Pancreas (tissue), 10 donors: ENCODE measurements at regions not wholly inside any gene's neighbourhood (a gene's known extent, or its start where the extent isn't known, plus 50 kb on each side); places are given as distances from the start of the nearest gene placed in this dataset.
A peak's percentile ranks its signal among the peaks of the same experiment; 100 is the strongest.
"Not testable (repeated sequence)": the region's sequence is repeated elsewhere in the genome, so short reads cannot be mapped to it uniquely, and the experiment has no call there.

Experiments
- ATAC-seq, 4 donors: fragments of 200-7000 bp; cut with Tn5 transposase; one replicate each; pipeline versions ENCODE4 v1.8.0 to v1.9.1; 2020; ENCODE audit warnings: mild to moderate bottlenecking in 4 of 4, moderate library complexity in 4 of 4
- DNase-seq, 6 donors: peaks; one replicate each; pipeline ENCODE4 v3.0.0-alpha.2; 2020
- FAIRE-seq: peaks from 2 replicates; lab custom pipeline; 2012; peaks lifted over from hg19 to GRCh38; lab: Jason Lieb, UNC
- H3K27ac ChIP-seq, 4 donors: fragments of 200-600 bp; sonication (generic); 1 replicate in 3 of 4; 2 replicates in 1 of 4; pipeline versions ENCODE4 v1.5.0 to v1.8.0; 2020
- H3K27me3 ChIP-seq, 4 donors: fragments of 200-600 bp; one replicate each; pipeline ENCODE4 v1.8.0; 2021
- H3K36me3 ChIP-seq, 3 donors: fragments of 200-600 bp; sonication (generic) in 1 of 3; one replicate each; pipeline versions ENCODE4 v1.5.0 to v1.8.0; 2020 to 2021
- H3K4me1 ChIP-seq, 3 donors: fragments of 200-600 bp; one replicate each; pipeline ENCODE4 v1.8.0; 2021
- H3K4me3 ChIP-seq, 4 donors: fragments of 200-600 bp; sonication (generic) in 2 of 4; one replicate each; pipeline versions ENCODE4 v1.5.0 to v1.8.0; 2020 to 2021
- H3K9me3 ChIP-seq, 4 donors: fragments of 200-600 bp; one replicate each; pipeline ENCODE4 v1.8.0; 2021
- WGBS, 2 donors: extraction: QIAGEN DNeasy Blood & Tissue Kit; methylation state at CpG; one replicate each; pipeline ENCODE4 v1.1.7; 2013; 5-methylcytosine and 5-hydroxymethylcytosine counted together
- intact Hi-C, 3 donors: fragments of 100-400 bp; cut with DNase I; formaldehyde crosslinking; loops; one replicate each; pipeline versions ENCODE4 v1.11.1 to v1.14.2; 2022
- TF ChIP-seq, protein P1 (sequence below), 4 donors: fragments of 200-600 bp; sonication (generic) in 3 of 4; IDR thresholded peaks; one replicate each; pipeline versions ENCODE4 v1.5.0 to v1.8.0; 2021; ENCODE audit warnings: antibody characterized with exemption in 4 of 4
- donor health status: healthy with polysubstance abuse.
- donor health status: DM: no; HTN: no; CAD: no; lungs with moderate emphysema.
- donor health status: DM: no; HTN: no; CAD: no.
- donor health status: control.
- donor health status: control.
- donor health status: Bipolar disorder and iron deficiency.
- donor health status: DM: yes; HTN: yes; CAD: no.
- donor health status: DM: no; HTN: no; CAD: no.
- donor health status: DM: no; HTN: no; CAD: no.
- donor health status: DM: yes; HTN: yes; CAD: no.

DNA sequence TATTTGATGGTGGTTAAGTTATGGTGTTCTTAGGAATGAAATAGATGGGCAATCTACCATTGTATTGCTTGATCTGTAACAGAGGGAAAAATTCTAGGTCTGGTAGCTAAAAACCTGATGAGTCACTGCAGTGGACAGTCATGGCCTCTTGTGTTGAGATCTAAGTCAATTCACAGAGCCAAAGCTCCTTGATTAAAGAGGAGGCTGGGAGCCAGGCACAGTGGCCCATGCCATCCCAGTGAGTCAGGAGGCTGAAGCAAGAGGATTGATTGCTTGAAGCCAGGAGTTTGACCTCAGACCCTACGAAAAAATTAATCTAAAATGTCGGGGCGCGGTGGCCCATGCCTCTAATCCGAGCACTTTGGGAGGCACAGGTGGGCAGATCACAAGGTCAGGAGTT is 67.1 kb upstream of the KPNA3 start:
- H3K4me3 ChIP-seq: no peak overlapping the region
- H3K27ac ChIP-seq: peak overlapping the region in 3 of 4 donors; percentile 11 to 60 (median 60)
- H3K36me3 ChIP-seq: no peaks in the 10 kb centered on the region
- no peak for FAIRE-seq
- TF ChIP-seq, protein P1, sequence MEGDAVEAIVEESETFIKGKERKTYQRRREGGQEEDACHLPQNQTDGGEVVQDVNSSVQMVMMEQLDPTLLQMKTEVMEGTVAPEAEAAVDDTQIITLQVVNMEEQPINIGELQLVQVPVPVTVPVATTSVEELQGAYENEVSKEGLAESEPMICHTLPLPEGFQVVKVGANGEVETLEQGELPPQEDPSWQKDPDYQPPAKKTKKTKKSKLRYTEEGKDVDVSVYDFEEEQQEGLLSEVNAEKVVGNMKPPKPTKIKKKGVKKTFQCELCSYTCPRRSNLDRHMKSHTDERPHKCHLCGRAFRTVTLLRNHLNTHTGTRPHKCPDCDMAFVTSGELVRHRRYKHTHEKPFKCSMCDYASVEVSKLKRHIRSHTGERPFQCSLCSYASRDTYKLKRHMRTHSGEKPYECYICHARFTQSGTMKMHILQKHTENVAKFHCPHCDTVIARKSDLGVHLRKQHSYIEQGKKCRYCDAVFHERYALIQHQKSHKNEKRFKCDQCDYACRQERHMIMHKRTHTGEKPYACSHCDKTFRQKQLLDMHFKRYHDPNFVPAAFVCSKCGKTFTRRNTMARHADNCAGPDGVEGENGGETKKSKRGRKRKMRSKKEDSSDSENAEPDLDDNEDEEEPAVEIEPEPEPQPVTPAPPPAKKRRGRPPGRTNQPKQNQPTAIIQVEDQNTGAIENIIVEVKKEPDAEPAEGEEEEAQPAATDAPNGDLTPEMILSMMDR (IDR thresholded peaks at IDR 0.05): no peak
- no peaks in the 10 kb centered on the region for H3K27me3 ChIP-seq
- H3K9me3 ChIP-seq: no peaks in the 10 kb centered on the region
- peaks cover 0 to 23% (median 17%) of the 10 kb centered on the region in 3 donors for H3K4me1 ChIP-seq
- whole genome bisulfite sequencing, 2 donors: 91 to 95% methylated on average over 5 of the region's 5 CpGs
- intact Hi-C loops: no loop called here
- DNase-seq: peak in 1 of 6 donors; percentile 19
- ATAC-seq: peak; percentile 12 to 34 (median 28)

DNA sequence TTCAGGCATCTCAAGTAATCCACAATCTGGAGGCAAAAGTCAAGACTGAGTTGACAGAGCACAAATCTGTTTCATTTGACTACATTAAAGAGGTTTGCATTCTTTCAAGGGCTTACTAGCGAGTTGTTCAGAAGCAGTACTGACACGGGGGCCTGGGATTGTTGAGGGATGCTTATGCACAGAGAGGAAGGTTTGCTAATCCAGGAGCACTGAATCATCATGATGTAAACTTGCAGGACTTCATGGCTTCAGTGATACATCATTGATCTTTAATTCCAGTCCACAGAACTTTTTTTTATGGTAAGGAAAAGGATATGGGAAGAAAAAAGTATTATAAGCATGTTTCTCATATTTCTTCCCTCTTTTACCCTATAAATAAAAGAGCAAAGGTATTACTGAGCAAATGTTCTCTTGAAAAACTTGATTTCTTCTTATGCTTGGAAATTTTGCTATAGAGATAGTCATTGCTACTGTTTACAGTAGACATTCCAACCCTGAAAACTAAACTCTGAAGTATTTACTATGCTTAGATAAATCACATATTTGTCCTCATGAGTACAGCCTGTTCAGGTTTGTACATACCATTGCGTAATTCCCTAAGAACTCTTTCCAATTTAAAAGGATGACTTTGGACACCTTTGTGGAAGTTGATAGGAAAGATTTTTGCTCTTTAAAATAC is 65.8 kb upstream of the KPNA3 start:
- WGBS, 2 donors: 11 to 16% methylated on average over 3 of the region's 3 CpGs
- TF ChIP-seq, protein P1 (IDR thresholded peaks at IDR 0.05): no peak
- Histone ChIP-seq H3K9me3 (no peaks in the 10 kb centered on the region), H3K4me3 (no peak overlapping the region), H3K27me3 (no peaks in the 10 kb centered on the region), H3K27ac (peak overlapping the region in 3 of 4 donors; percentile 55 to 60 (median 58)), H3K36me3 (no peaks in the 10 kb centered on the region), H3K4me1 (peaks cover 0 to 23% (median 17%) of the 10 kb centered on the region in 3 donors)
- ATAC-seq (peak; percentile 88 to 98 (median 96)), FAIRE-seq (peak; percentile 9), DNase-seq (peak in 1 of 6 donors; percentile 25)
- intact Hi-C loops: no loop called here

DNA sequence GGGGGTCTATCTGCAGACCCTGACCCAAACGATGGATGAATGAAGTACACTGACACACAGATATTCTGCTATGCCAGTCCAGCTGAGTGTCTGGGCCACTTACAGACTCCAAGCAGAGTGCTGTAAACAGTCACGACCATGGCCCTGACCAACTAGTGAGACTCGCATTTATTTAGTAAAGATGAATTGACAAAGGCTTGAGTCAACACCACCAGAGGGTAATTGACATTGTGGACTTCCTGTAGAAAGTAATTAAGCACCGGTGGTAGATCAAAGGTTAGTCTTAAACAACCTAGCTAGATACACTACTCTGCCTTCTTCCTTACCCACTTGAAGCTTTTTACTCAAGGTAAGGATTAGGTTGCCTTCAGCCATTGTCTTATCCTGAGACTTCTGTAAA is 63.4 kb upstream of the KPNA3 start:
- TF ChIP-seq, protein P1 (IDR thresholded peaks at IDR 0.05): no peak
- Histone ChIP-seq H3K36me3 (no peaks in the 10 kb centered on the region), H3K4me1 (peaks cover 0 to 23% (median 17%) of the 10 kb centered on the region in 3 donors), H3K4me3 (no peak overlapping the region), H3K27ac (no peak overlapping the region), H3K9me3 (no peaks in the 10 kb centered on the region), H3K27me3 (no peaks in the 10 kb centered on the region)
- DNase-seq (no peak), ATAC-seq (no peak), FAIRE-seq (no peak)
- 78 to 81% methylated on average over 4 of the region's 4 CpGs for WGBS, 2 donors
- intact Hi-C loops: no loop called here

DNA sequence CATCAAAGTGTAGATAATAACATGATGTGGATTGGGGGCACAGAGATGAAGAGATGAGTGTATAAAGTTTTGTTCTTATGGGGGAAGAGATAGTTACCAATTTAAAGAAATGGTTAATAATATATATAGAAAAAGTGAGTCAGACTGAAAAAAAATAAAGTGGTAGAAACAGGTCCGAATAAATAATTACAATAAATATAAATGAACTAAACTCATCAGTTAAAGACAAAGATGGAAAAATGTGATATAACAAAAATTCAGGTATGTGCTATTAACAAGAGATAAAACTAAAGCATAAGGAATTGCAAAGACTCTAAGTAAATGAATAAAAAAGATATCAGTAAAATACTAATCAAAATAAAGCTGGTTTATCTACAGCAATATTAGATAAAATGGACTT is 61.1 kb upstream of the KPNA3 start:
- WGBS, 2 donors: 75 to 90% methylated on average over 1 of the region's 1 CpG
- TF ChIP-seq, protein P1 (IDR thresholded peaks at IDR 0.05): no peak
- H3K4me3 ChIP-seq: no peak overlapping the region
- no peaks in the 10 kb centered on the region for H3K36me3 ChIP-seq
- no peaks in the 10 kb centered on the region for H3K27me3 ChIP-seq
- ATAC-seq: no peak
- H3K27ac ChIP-seq: no peak overlapping the region
- no peak for FAIRE-seq
- DNase-seq: no peak
- H3K4me1 ChIP-seq: peaks cover 0 to 14% (median 13%) of the 10 kb centered on the region in 3 donors
- no peaks in the 10 kb centered on the region for H3K9me3 ChIP-seq
- intact Hi-C loops: no loop called here

DNA sequence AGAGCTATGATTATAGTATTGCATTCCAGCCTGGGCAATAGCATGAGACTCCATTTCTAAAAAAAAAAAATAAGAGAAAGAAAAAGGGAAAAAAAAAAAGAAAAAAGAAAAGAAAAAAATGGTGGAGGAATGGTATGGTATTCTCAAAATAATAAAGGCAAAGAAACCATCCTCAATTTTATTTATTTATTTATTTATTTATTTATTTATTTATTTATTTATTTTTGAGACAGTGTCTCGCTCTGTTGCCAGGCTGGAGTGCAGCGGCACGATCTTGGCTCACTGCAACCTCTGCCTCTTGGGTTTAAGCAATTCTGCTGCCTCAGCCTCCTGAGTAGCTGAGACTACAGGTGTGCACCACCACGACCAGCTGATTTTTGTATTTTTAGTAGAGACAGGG is 60.0 kb upstream of the KPNA3 start:
- H3K27me3 ChIP-seq, FAIRE-seq, H3K4me1 ChIP-seq, H3K4me3 ChIP-seq, H3K27ac ChIP-seq, H3K36me3 ChIP-seq, DNase-seq, H3K9me3 ChIP-seq, intact Hi-C loops, ATAC-seq: not testable (repeated sequence)
- 90% methylated on average over 4 of the region's 4 CpGs for WGBS, 2 donors
